ENCODE measurements at regions not wholly inside any gene's neighbourhood (a gene's known extent, or its start where the extent isn't known, plus 50 kb on each side); places are given as distances from the start of the nearest gene placed in this dataset.

- TF ChIP-seq POLR2A (IDR thresholded peaks at IDR 0.05; ENCODE audit: low read length) (no peak), GATA1 (IDR thresholded peaks at IDR 0.05; ENCODE audit: low read depth, low read length) (no peak)
Observed at GRCh38 chr4:84041426-84041825, 457.7 kb downstream of the NKX6-1 start.
